H1 (cell line): ENCODE measurements at regions not wholly inside any gene's neighbourhood (a gene's known extent, or its start where the extent isn't known, plus 50 kb on each side); places are given as distances from the start of the nearest gene placed in this dataset.

ENCODE experiments used
- BACH1 ChIP-seq: IDR thresholded peaks from 2 replicates; pipeline ENCODE4 v1.6.1; 2012; ENCODE audit warnings: low read length, improper control_type of control experiment
- CTCF ChIP-seq, 3 experiments: IDR thresholded peaks; 1 replicate in 2 of 3; 2 replicates in 1 of 3; pipeline versions ENCODE4 v1.5.1 to v1.6.1; 2011; ENCODE audit warnings: low read length in 3 of 3, mild to moderate bottlenecking in 3 of 3, inconsistent platforms in 2 of 3, low read depth in 1 of 3, moderate library complexity in 1 of 3; ENCODE audit not compliant: insufficient read depth in 1 of 3; ENCODE audit errors: control extremely low read depth in 1 of 3
- MAX ChIP-seq: IDR thresholded peaks from 2 replicates; pipeline ENCODE4 v1.6.1; 2012; ENCODE audit warnings: inconsistent platforms
- POLR2A ChIP-seq, 2 experiments: IDR thresholded peaks; 1 replicate in 1 of 2; 2 replicates in 1 of 2; pipeline ENCODE4 v1.6.1; 2011; ENCODE audit warnings: low read depth in 2 of 2, low read length in 2 of 2, mild to moderate bottlenecking in 2 of 2; ENCODE audit errors: control extremely low read depth in 1 of 2
- POLR2AphosphoS5 ChIP-seq: IDR thresholded peaks from 2 replicates; pipeline ENCODE4 v1.6.1; 2011; ENCODE audit warnings: low read depth, low read length
- SRF ChIP-seq: IDR thresholded peaks from 2 replicates; pipeline ENCODE4 v1.6.1; 2011; ENCODE audit warnings: mild to moderate bottlenecking, low read depth, low read length, moderate library complexity

- TF ChIP-seq POLR2A (IDR thresholded peaks at IDR 0.05; ENCODE audit: control extremely low read depth in 1 of 2, low read depth in 2 of 2, low read length in 2 of 2) (no peak), MAX (no peak), SRF (no peak), CTCF (IDR thresholded peaks at IDR 0.05; ENCODE audit: control extremely low read depth in 1 of 3, insufficient read depth in 1 of 3, low read depth in 1 of 3, low read length in 3 of 3) (no peak), POLR2AphosphoS5 (no peak), BACH1 (no peak)
Observed at GRCh38 chr6:146961831-146962230, 242.4 kb upstream of the STXBP5 start.
